ENCODE measurements at regions not wholly inside any gene's neighbourhood (a gene's known extent, or its start where the extent isn't known, plus 50 kb on each side); places are given as distances from the start of the nearest gene placed in this dataset.
A peak's percentile ranks its signal among the peaks of the same experiment; 100 is the strongest.

GRCh38 chr17:72030067-72030899, 90.5 kb upstream of the SOX9 start:
- POLR2A ChIA-PET (ENCODE audit: partially characterized antibody): no interaction called here
- Histone ChIP-seq H3K79me1 (ENCODE audit: low read depth, low read length) (no peaks in the 10 kb centered on the region), H2BK12ac (ENCODE audit: low read depth, low read length) (peak overlapping the region; percentile 61), H3K4ac (replicated peaks; ENCODE audit: insufficient read length, low read depth, low read length) (no peak overlapping the region), H3K18ac (ENCODE audit: extremely low read depth, low read length) (peak overlapping the region; percentile 4; the same call in 1 of the 2 replicates), H3K4me3 (ENCODE audit: extremely low read depth in 1 of 4, insufficient read depth in 2 of 4, low read depth in 3 of 4, low read length in 4 of 4) (peak overlapping the region in 3 of 4 experiments; percentile 12 to 56 (median 25); a peak in 6 of 8 replicates), H3K56ac (replicated peaks; ENCODE audit: insufficient read length, low read depth, low read length) (no peak overlapping the region), H3K9ac (replicated peaks in 1 of 4; ENCODE audit: extremely low read depth in 1 of 4, low read depth in 3 of 4, low read length in 3 of 4) (peak overlapping the region in 1 of 4 experiments; percentile 44; a peak in 1 of 7 replicates), H3K23me2 (ENCODE audit: low read depth, low read length) (peaks cover 4% of the 10 kb centered on the region; the same call in 1 of the 2 replicates), H2AK5ac (ENCODE audit: low read depth, low read length) (no peak overlapping the region), H2BK20ac (ENCODE audit: low read length) (no peak overlapping the region), H4K91ac (replicated peaks; ENCODE audit: insufficient read length, low read length) (no peak overlapping the region), H3K14ac (ENCODE audit: insufficient read length) (no peak overlapping the region), H2BK15ac (ENCODE audit: low read length) (no peak overlapping the region), H4K20me1 (replicated peaks in 1 of 2; ENCODE audit: control insufficient read depth in 1 of 2, insufficient read depth in 2 of 2, low read length in 2 of 2) (no peaks in the 10 kb centered on the region), H4K8ac (ENCODE audit: extremely low read depth, insufficient read depth, low read length) (no peak overlapping the region), H2AFZ (ENCODE audit: low read length) (peak overlapping the region; percentile 46; the same call in 1 of the 2 replicates), H3K4me1 (replicated peaks in 1 of 4; ENCODE audit: control insufficient read depth in 3 of 4, insufficient read depth in 4 of 4, low read length in 3 of 4) (peaks cover 0 to 6% (median 4%) of the 10 kb centered on the region in 4 experiments; a peak in 4 of 7 replicates), H4K5ac (ENCODE audit: insufficient read length, low read depth, low read length) (no peak overlapping the region), H2BK120ac (replicated peaks; ENCODE audit: low read depth, low read length) (no peak overlapping the region), H3K79me2 (ENCODE audit: control insufficient read depth in 1 of 2, insufficient read depth in 2 of 2, low read length in 2 of 2) (no peaks in the 10 kb centered on the region), H3K36me3 (ENCODE audit: control insufficient read depth in 2 of 4, insufficient read depth in 4 of 4, low read length in 3 of 4) (no peaks in the 10 kb centered on the region), H2BK5ac (ENCODE audit: low read depth, low read length) (peak overlapping the region; percentile 87), H3K4me2 (ENCODE audit: insufficient read depth in 1 of 2, low read depth in 2 of 2, low read length in 2 of 2) (peak overlapping the region; percentile 51 to 63), H3K27ac (ENCODE audit: low read depth, low read length) (no peak overlapping the region), H3K23ac (ENCODE audit: insufficient read length) (no peak overlapping the region), H3K27me3 (replicated peaks in 1 of 4; ENCODE audit: control insufficient read depth in 3 of 4, extremely low read depth in 1 of 4, insufficient read depth in 3 of 4, low read length in 3 of 4) (peaks cover 0 to 7% (median 3%) of the 10 kb centered on the region in 4 experiments; a peak in 3 of 7 replicates), H3K9me3 (ENCODE audit: insufficient read depth in 2 of 2, low read depth in 1 of 2, low read length in 1 of 2) (no peaks in the 10 kb centered on the region)
- CTCF ChIA-PET (ENCODE audit: partially characterized antibody): interaction anchor here (0.6 to 2.1 kb wide), 6 partner anchors 20 to 559 kb away, joined by 3 to 12 read pairs (median 4); no protein-coding TSS in a partner anchor
- 5% methylated on average over 13 of the region's 22 CpGs; no CpG with 5 or more reads in 1 of the 2 experiments for WGBS, 2 experiments (ENCODE audit: extremely low coverage in 1 of 2, insufficient coverage in 1 of 2, insufficient read length in 1 of 2, insufficient replicate concordance in 2 of 2, low coverage in 1 of 2, low lambda C conversion rate in 2 of 2, missing lambda C conversion rate in 1 of 2)
- FAIRE-seq (peak; percentile 93), DNase-seq (ENCODE audit: low read depth in 1 of 2, low spot score in 2 of 2) (peak; percentile 70 to 75)
- TF ChIP-seq KDM1A (IDR thresholded peaks at IDR 0.05; ENCODE audit: borderline replicate concordance, low read length) (peak; percentile 67; the same call in 1 of the 2 replicates), RBBP5 (IDR thresholded peaks at IDR 0.05; ENCODE audit: borderline replicate concordance, low read depth, low read length) (peak; percentile 80; the same call in 1 of the 2 replicates), POLR2A (IDR thresholded peaks at IDR 0.05; ENCODE audit: control extremely low read depth in 1 of 2, low read depth in 2 of 2, low read length in 2 of 2) (no peak), E2F6 (IDR thresholded peaks at IDR 0.05) (0 out of 2 replicates have a peak, but pooled peaks have one; percentile 19), SIX5 (IDR thresholded peaks at IDR 0.05; ENCODE audit: low read depth, low read length) (no peak), RAD21 (IDR thresholded peaks at IDR 0.05 in 1 of 2, conservative IDR thresholded peaks at IDR 0.05 in 1 of 2; ENCODE audit: low read depth in 2 of 2, low read length in 2 of 2) (peak; percentile 18 to 30; a peak in 1 of 4 replicates), ASH2L (IDR thresholded peaks at IDR 0.05; ENCODE audit: low read length) (peak; percentile 78), KDM4A (IDR thresholded peaks at IDR 0.05; ENCODE audit: low read depth, low read length, severe bottlenecking) (peak; percentile 62), TBP (IDR thresholded peaks at IDR 0.05; ENCODE audit: low read depth, low read length) (peak; percentile 46; the same call in 1 of the 2 replicates), CTBP2 (IDR thresholded peaks at IDR 0.05; ENCODE audit: borderline replicate concordance, insufficient read depth, insufficient read length, low read length) (peak; percentile 74)
